ENCODE measurements at regions not wholly inside any gene's neighbourhood (a gene's known extent, or its start where the extent isn't known, plus 50 kb on each side); places are given as distances from the start of the nearest gene placed in this dataset.

DNA sequence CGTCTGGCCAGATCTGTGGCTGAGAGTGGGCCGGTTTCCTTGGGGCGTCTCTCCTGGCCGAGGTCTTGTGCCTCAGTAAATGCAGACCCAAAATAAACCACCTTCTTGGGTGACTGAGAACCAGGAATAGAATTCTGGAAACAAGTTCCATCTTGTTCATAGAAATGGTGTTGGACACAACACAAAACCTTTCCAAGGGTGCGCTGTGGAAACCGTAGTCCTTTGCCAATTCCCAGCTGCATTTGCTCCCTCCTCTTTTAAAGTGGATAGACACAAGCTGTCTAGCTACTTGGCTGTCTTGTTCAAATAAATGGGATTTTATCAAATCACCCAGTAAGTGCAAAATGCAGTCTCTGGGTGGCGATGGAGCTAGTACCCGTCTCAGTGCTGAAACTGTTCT is 300.2 kb downstream of the SHANK2 start:
- ATAC-seq, result no peak
- no peak for DNase-seq (ENCODE audit: low read depth, low spot score)
- TF ChIP-seq ZFX (IDR thresholded peaks at IDR 0.05), result no peak
- TF ChIP-seq SP1 (IDR thresholded peaks at IDR 0.05; ENCODE audit: low read depth), result no peak
- TF ChIP-seq SIN3A (IDR thresholded peaks at IDR 0.05; ENCODE audit: low read depth), result no peak
- Histone ChIP-seq H3K4me3 (replicated peaks in 1 of 2; ENCODE audit: low read depth in 1 of 2, low read length in 2 of 2) (no peak overlapping the region), H3K36me3 (ENCODE audit: control insufficient read depth in 1 of 2, insufficient read depth in 2 of 2, low read length in 2 of 2) (no peaks in the 10 kb centered on the region), H3K4me2 (ENCODE audit: low read length) (no peak overlapping the region), H3K79me2 (ENCODE audit: insufficient read depth, low read length) (no peaks in the 10 kb centered on the region), H3K9me3 (ENCODE audit: control insufficient read depth in 1 of 2, insufficient read depth in 1 of 2, low read depth in 1 of 2, low read length in 2 of 2) (no peaks in the 10 kb centered on the region), H3K27ac (ENCODE audit: low read depth, low read length) (no peak overlapping the region), H2AFZ (ENCODE audit: low read depth, low read length, poor library complexity, severe bottlenecking) (no peak overlapping the region), H3K9ac (ENCODE audit: low read length) (no peak overlapping the region), H3K4me1 (ENCODE audit: control insufficient read depth in 1 of 2, insufficient read depth in 2 of 2, low read length in 2 of 2) (no peaks in the 10 kb centered on the region), H3K9me2 (ENCODE audit: insufficient read depth) (no peaks in the 10 kb centered on the region), H3K27me3 (ENCODE audit: insufficient read depth, low read length) (no peaks in the 10 kb centered on the region), H4K20me1 (ENCODE audit: insufficient read depth) (no peaks in the 10 kb centered on the region)
- RAD21 ChIA-PET (ENCODE audit: low non-redundant PET in 1 of 2, low total read pairs in 2 of 2, uncharacterized antibody in 2 of 2, unreplicated experiment in 2 of 2), result no interaction called here
- POLR2A ChIA-PET, result no interaction called here
- CTCF ChIA-PET, result no interaction called here
- no TSS peak for BruUV-seq (replicated peaks)
- intact Hi-C loops (cut with micrococcal nuclease), result no loop called here

DNA sequence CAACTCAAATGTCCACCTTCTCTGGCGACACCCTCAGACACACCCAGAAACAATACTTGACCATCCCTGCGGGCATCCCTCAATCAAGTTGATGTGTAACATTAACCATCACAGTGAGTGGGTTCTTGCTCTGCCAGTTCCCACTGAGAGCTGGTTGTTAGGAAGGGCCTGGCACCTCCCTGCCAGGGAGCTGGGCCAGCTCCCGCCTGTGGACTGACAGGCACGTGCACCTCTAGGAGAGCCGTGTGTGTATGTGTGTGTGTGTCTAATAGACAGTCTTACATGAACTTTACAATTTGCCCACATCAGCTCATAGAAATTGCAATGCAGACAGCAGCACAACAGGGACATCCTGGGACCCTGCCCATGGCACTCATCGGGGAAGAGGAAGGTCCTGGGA is 298.7 kb downstream of the SHANK2 start:
- ChIA-PET POLR2A (no interaction called here), RAD21 (ENCODE audit: low non-redundant PET in 1 of 2, low total read pairs in 2 of 2, uncharacterized antibody in 2 of 2, unreplicated experiment in 2 of 2) (no interaction called here), CTCF (no interaction called here)

More for the DNA sequence above, 298.7 kb downstream of the SHANK2 start:
- Histone ChIP-seq H3K27me3 (ENCODE audit: insufficient read depth, low read length) (no peaks in the 10 kb centered on the region), H3K9me2 (ENCODE audit: insufficient read depth) (no peaks in the 10 kb centered on the region), H3K9me3 (ENCODE audit: control insufficient read depth in 1 of 2, insufficient read depth in 1 of 2, low read depth in 1 of 2, low read length in 2 of 2) (no peaks in the 10 kb centered on the region), H3K9ac (ENCODE audit: low read length) (no peak overlapping the region), H3K4me1 (ENCODE audit: control insufficient read depth in 1 of 2, insufficient read depth in 2 of 2, low read length in 2 of 2) (no peaks in the 10 kb centered on the region), H3K4me2 (ENCODE audit: low read length) (no peak overlapping the region), H3K36me3 (ENCODE audit: control insufficient read depth in 1 of 2, insufficient read depth in 2 of 2, low read length in 2 of 2) (no peaks in the 10 kb centered on the region), H2AFZ (ENCODE audit: low read depth, low read length, poor library complexity, severe bottlenecking) (no peak overlapping the region), H3K4me3 (replicated peaks in 1 of 2; ENCODE audit: low read depth in 1 of 2, low read length in 2 of 2) (no peak overlapping the region), H3K27ac (ENCODE audit: low read depth, low read length) (no peak overlapping the region), H4K20me1 (ENCODE audit: insufficient read depth) (no peaks in the 10 kb centered on the region), H3K79me2 (ENCODE audit: insufficient read depth, low read length) (no peaks in the 10 kb centered on the region)
- TF ChIP-seq, protein P1, sequence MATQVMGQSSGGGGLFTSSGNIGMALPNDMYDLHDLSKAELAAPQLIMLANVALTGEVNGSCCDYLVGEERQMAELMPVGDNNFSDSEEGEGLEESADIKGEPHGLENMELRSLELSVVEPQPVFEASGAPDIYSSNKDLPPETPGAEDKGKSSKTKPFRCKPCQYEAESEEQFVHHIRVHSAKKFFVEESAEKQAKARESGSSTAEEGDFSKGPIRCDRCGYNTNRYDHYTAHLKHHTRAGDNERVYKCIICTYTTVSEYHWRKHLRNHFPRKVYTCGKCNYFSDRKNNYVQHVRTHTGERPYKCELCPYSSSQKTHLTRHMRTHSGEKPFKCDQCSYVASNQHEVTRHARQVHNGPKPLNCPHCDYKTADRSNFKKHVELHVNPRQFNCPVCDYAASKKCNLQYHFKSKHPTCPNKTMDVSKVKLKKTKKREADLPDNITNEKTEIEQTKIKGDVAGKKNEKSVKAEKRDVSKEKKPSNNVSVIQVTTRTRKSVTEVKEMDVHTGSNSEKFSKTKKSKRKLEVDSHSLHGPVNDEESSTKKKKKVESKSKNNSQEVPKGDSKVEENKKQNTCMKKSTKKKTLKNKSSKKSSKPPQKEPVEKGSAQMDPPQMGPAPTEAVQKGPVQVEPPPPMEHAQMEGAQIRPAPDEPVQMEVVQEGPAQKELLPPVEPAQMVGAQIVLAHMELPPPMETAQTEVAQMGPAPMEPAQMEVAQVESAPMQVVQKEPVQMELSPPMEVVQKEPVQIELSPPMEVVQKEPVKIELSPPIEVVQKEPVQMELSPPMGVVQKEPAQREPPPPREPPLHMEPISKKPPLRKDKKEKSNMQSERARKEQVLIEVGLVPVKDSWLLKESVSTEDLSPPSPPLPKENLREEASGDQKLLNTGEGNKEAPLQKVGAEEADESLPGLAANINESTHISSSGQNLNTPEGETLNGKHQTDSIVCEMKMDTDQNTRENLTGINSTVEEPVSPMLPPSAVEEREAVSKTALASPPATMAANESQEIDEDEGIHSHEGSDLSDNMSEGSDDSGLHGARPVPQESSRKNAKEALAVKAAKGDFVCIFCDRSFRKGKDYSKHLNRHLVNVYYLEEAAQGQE (IDR thresholded peaks at IDR 0.05; ENCODE audit: low read depth), result no peak
- TF ChIP-seq, protein P2, sequence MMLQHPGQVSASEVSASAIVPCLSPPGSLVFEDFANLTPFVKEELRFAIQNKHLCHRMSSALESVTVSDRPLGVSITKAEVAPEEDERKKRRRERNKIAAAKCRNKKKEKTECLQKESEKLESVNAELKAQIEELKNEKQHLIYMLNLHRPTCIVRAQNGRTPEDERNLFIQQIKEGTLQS (IDR thresholded peaks at IDR 0.05), result no peak
- TF ChIP-seq SIN3A (IDR thresholded peaks at IDR 0.05; ENCODE audit: low read depth), result no peak
- TF ChIP-seq SRF (IDR thresholded peaks at IDR 0.05; ENCODE audit: low read depth), result no peak
- no peak for TF ChIP-seq CEBPB (IDR thresholded peaks at IDR 0.05; ENCODE audit: low read depth)
- TF ChIP-seq RAD21 (IDR thresholded peaks at IDR 0.05; ENCODE audit: low read depth), result no peak
- no peak for TF ChIP-seq JUND (IDR thresholded peaks at IDR 0.05)
- TF ChIP-seq ELF1 (IDR thresholded peaks at IDR 0.05; ENCODE audit: borderline replicate concordance, low read depth), result no peak
- TF ChIP-seq, protein P3, sequence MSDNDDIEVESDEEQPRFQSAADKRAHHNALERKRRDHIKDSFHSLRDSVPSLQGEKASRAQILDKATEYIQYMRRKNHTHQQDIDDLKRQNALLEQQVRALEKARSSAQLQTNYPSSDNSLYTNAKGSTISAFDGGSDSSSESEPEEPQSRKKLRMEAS (IDR thresholded peaks at IDR 0.05), result no peak
- TF ChIP-seq EGR1 (IDR thresholded peaks at IDR 0.05; ENCODE audit: low read depth), result no peak
- TF ChIP-seq EZH2 (IDR thresholded peaks at IDR 0.05), result no peak
- TF ChIP-seq TCF7L2 (IDR thresholded peaks at IDR 0.05; ENCODE audit: borderline replicate concordance, extremely low read depth, insufficient read depth, insufficient read length), result no peak
- no peak for ATAC-seq
- DNase-seq (ENCODE audit: low read depth, low spot score), result no peak
- intact Hi-C loops (cut with micrococcal nuclease), result no loop called here
- BruUV-seq (replicated peaks), result no TSS peak
